ENCODE measurements at regions not wholly inside any gene's neighbourhood (a gene's known extent, or its start where the extent isn't known, plus 50 kb on each side); places are given as distances from the start of the nearest gene placed in this dataset.

- no peak for DNase-seq (ENCODE audit: low read depth in 2 of 3, low spot score in 2 of 3)
Observed at GRCh38 chr22:22098457-22099193, 116.0 kb upstream of the TOP3B start.

GRCh38 chr22:22097727-22098228, 115.2 kb upstream of the TOP3B start:
- no peak for DNase-seq (ENCODE audit: low read depth in 2 of 3, low spot score in 2 of 3)

GRCh38 chr22:22094921-22095320, 112.3 kb upstream of the TOP3B start:
- no peak for DNase-seq (ENCODE audit: low read depth in 2 of 3, low spot score in 2 of 3)

- no peak for DNase-seq (ENCODE audit: low read depth in 2 of 3, low spot score in 2 of 3)
Observed at GRCh38 chr22:22094514-22094913, 111.9 kb upstream of the TOP3B start.

GRCh38 chr22:22093743-22094142, 111.2 kb upstream of the TOP3B start:
- DNase-seq (ENCODE audit: low read depth in 2 of 3, low spot score in 2 of 3) = no peak

GRCh38 chr22:22092974-22093373, 110.4 kb upstream of the TOP3B start:
- no peak for DNase-seq (ENCODE audit: low read depth in 2 of 3, low spot score in 2 of 3)

GRCh38 chr22:22092101-22092500, 109.5 kb upstream of the TOP3B start:
- DNase-seq (ENCODE audit: low read depth in 2 of 3, low spot score in 2 of 3) = no peak

- no peak for DNase-seq (ENCODE audit: low read depth in 2 of 3, low spot score in 2 of 3)
Observed at GRCh38 chr22:22091400-22091878, 108.9 kb upstream of the TOP3B start.

GRCh38 chr22:22090650-22091399, 108.2 kb upstream of the TOP3B start:
- no peak for DNase-seq (ENCODE audit: low read depth in 2 of 3, low spot score in 2 of 3)

- no peak for DNase-seq (ENCODE audit: low read depth in 2 of 3, low spot score in 2 of 3)
Observed at GRCh38 chr22:22089459-22090308, 107.1 kb upstream of the TOP3B start.

- no peak for DNase-seq (ENCODE audit: low read depth in 2 of 3, low spot score in 2 of 3)
Observed at GRCh38 chr22:22088658-22089458, 106.3 kb upstream of the TOP3B start.

GRCh38 chr22:22087854-22088657, 105.5 kb upstream of the TOP3B start:
- DNase-seq (ENCODE audit: low read depth in 2 of 3, low spot score in 2 of 3) = no peak

- DNase-seq (ENCODE audit: low read depth in 2 of 3, low spot score in 2 of 3) = no peak
Observed at GRCh38 chr22:22086501-22087158, 104.0 kb upstream of the TOP3B start.

- no peak for DNase-seq (ENCODE audit: low read depth in 2 of 3, low spot score in 2 of 3)
Observed at GRCh38 chr22:22085702-22086500, 103.3 kb upstream of the TOP3B start.

- no peak for DNase-seq (ENCODE audit: low read depth in 2 of 3, low spot score in 2 of 3)
Observed at GRCh38 chr22:22084089-22084711, 101.6 kb upstream of the TOP3B start.

GRCh38 chr22:22082960-22083359, 100.4 kb upstream of the TOP3B start:
- DNase-seq (ENCODE audit: low read depth in 2 of 3, low spot score in 2 of 3) = no peak

- DNase-seq (ENCODE audit: low read depth in 2 of 3, low spot score in 2 of 3) = no peak
Observed at GRCh38 chr22:22082229-22082835, 99.7 kb upstream of the TOP3B start.

Measured in activated CD8-positive, alpha-beta memory T cell treated with anti-CD3 and anti-CD28 coated beads for 48 hours (primary cell).